ENCODE measurements at regions not wholly inside any gene's neighbourhood (a gene's known extent, or its start where the extent isn't known, plus 50 kb on each side); places are given as distances from the start of the nearest gene placed in this dataset.

- no peaks in the 10 kb centered on the region for H3K79me2 ChIP-seq (ENCODE audit: insufficient read depth, low read length)
- no peaks in the 10 kb centered on the region for H3K9me2 ChIP-seq (replicated peaks; ENCODE audit: low read depth, low read length)
- no peaks in the 10 kb centered on the region for H3K4me1 ChIP-seq (ENCODE audit: insufficient read depth, low read length, poor library complexity, severe bottlenecking)
- no peaks in the 10 kb centered on the region for H3K27me3 ChIP-seq (ENCODE audit: insufficient read depth, low read length, poor library complexity, severe bottlenecking)
- H3K36me3 ChIP-seq (ENCODE audit: insufficient read depth, low read length) = no peaks in the 10 kb centered on the region
- TF ChIP-seq EZH2phosphoT487 (IDR thresholded peaks at IDR 0.05; ENCODE audit: borderline replicate concordance) (no peak), CTCF (conservative IDR thresholded peaks at IDR 0.05; ENCODE audit: low read length) (no peak)
- no peaks in the 10 kb centered on the region for H3K9me3 ChIP-seq (ENCODE audit: insufficient read depth, low read depth, low read length)
- no peaks in the 10 kb centered on the region for H4K20me1 ChIP-seq (ENCODE audit: insufficient read depth, low read length, poor library complexity, severe bottlenecking)
- H2AFZ ChIP-seq (ENCODE audit: low read length) = no peak overlapping the region
- no peak overlapping the region for H3K4me3 ChIP-seq (ENCODE audit: low read length, poor library complexity, severe bottlenecking)
- no peak overlapping the region for H3K9ac ChIP-seq (ENCODE audit: low read depth, low read length, poor library complexity, severe bottlenecking)
- no peak overlapping the region for H3K4me2 ChIP-seq (ENCODE audit: low read depth, low read length, poor library complexity, severe bottlenecking)
- no peaks in the 10 kb centered on the region for H3F3A ChIP-seq (ENCODE audit: low read depth)
Measured at GRCh38 chr20:48483334-48484066, 344.3 kb downstream of the PREX1 start.

GRCh38 chr20:48482790-48483189 lies 345.0 kb downstream of the PREX1 start:
- H3K4me3 ChIP-seq (ENCODE audit: low read length, poor library complexity, severe bottlenecking) = no peak overlapping the region
- H3K27me3 ChIP-seq (ENCODE audit: insufficient read depth, low read length, poor library complexity, severe bottlenecking) = no peaks in the 10 kb centered on the region
- TF ChIP-seq CTCF (conservative IDR thresholded peaks at IDR 0.05; ENCODE audit: low read length) (no peak), EZH2phosphoT487 (IDR thresholded peaks at IDR 0.05; ENCODE audit: borderline replicate concordance) (no peak)

GRCh38 chr20:48480216-48480772 lies 347.5 kb downstream of the PREX1 start:
- no peaks in the 10 kb centered on the region for H3K36me3 ChIP-seq (ENCODE audit: insufficient read depth, low read length)
- no peaks in the 10 kb centered on the region for H3K79me2 ChIP-seq (ENCODE audit: insufficient read depth, low read length)
- H3K4me2 ChIP-seq (ENCODE audit: low read depth, low read length, poor library complexity, severe bottlenecking) = no peak overlapping the region
- no peak overlapping the region for H2AFZ ChIP-seq (ENCODE audit: low read length)
- H3K9ac ChIP-seq (ENCODE audit: low read depth, low read length, poor library complexity, severe bottlenecking) = no peak overlapping the region
- no peaks in the 10 kb centered on the region for H3K4me1 ChIP-seq (ENCODE audit: insufficient read depth, low read length, poor library complexity, severe bottlenecking)
- no peak overlapping the region for H3K4me3 ChIP-seq (ENCODE audit: low read length, poor library complexity, severe bottlenecking)
- no peaks in the 10 kb centered on the region for H4K20me1 ChIP-seq (ENCODE audit: insufficient read depth, low read length, poor library complexity, severe bottlenecking)
- no peaks in the 10 kb centered on the region for H3K27me3 ChIP-seq (ENCODE audit: insufficient read depth, low read length, poor library complexity, severe bottlenecking)
- H3K9me3 ChIP-seq (ENCODE audit: insufficient read depth, low read depth, low read length) = no peaks in the 10 kb centered on the region
- TF ChIP-seq EZH2phosphoT487 (IDR thresholded peaks at IDR 0.05; ENCODE audit: borderline replicate concordance) (no peak), CTCF (conservative IDR thresholded peaks at IDR 0.05; ENCODE audit: low read length) (no peak)
- no peaks in the 10 kb centered on the region for H3F3A ChIP-seq (ENCODE audit: low read depth)
- no peaks in the 10 kb centered on the region for H3K9me2 ChIP-seq (replicated peaks; ENCODE audit: low read depth, low read length)

More at GRCh38 chr20:48482790-48483189, 345.0 kb downstream of the PREX1 start:
- Histone ChIP-seq H3K9ac (ENCODE audit: low read depth, low read length, poor library complexity, severe bottlenecking) (no peak overlapping the region), H4K20me1 (ENCODE audit: insufficient read depth, low read length, poor library complexity, severe bottlenecking) (no peaks in the 10 kb centered on the region), H3K79me2 (ENCODE audit: insufficient read depth, low read length) (no peaks in the 10 kb centered on the region), H3K9me2 (replicated peaks; ENCODE audit: low read depth, low read length) (no peaks in the 10 kb centered on the region), H2AFZ (ENCODE audit: low read length) (no peak overlapping the region), H3F3A (ENCODE audit: low read depth) (no peaks in the 10 kb centered on the region), H3K4me1 (ENCODE audit: insufficient read depth, low read length, poor library complexity, severe bottlenecking) (no peaks in the 10 kb centered on the region), H3K9me3 (ENCODE audit: insufficient read depth, low read depth, low read length) (no peaks in the 10 kb centered on the region), H3K36me3 (ENCODE audit: insufficient read depth, low read length) (no peaks in the 10 kb centered on the region), H3K4me2 (ENCODE audit: low read depth, low read length, poor library complexity, severe bottlenecking) (no peak overlapping the region)
